K562 (cell line): ENCODE measurements at regions not wholly inside any gene's neighbourhood (a gene's known extent, or its start where the extent isn't known, plus 50 kb on each side); places are given as distances from the start of the nearest gene placed in this dataset.

Experiments
- CREB3L1 ChIP-seq: fragments of 450-650 bp; IDR thresholded peaks from 2 replicates; pipeline ENCODE4 v1.6.1; 2014; ENCODE audit warnings: low read depth, mild to moderate bottlenecking, moderate library complexity, borderline replicate concordance
- HNRNPLL ChIP-seq: fragments of 200-400 bp; formaldehyde crosslinking; IDR thresholded peaks from 2 replicates; pipeline ENCODE4 v1.6.1; 2017; ENCODE audit warnings: low read length, low read depth, mild to moderate bottlenecking; ENCODE audit not compliant: poor library complexity, severe bottlenecking
- ILF3 ChIP-seq: fragments of 450-650 bp; IDR thresholded peaks from 2 replicates; pipeline ENCODE4 v1.6.1; 2018; ENCODE audit warnings: antibody characterized with exemption, mild to moderate bottlenecking, moderate library complexity, borderline replicate concordance
- KDM4B ChIP-seq, 2 experiments: fragments of 450-650 bp in 1 of 2; sonication (generic) in 1 of 2; IDR thresholded peaks; 2 replicates each; pipeline ENCODE4 v1.6.1; 2016 to 2017; ENCODE audit warnings: borderline replicate concordance in 2 of 2, antibody characterized with exemption in 1 of 2, low read depth in 1 of 2, mild to moderate bottlenecking in 1 of 2
- MBD1 ChIP-seq: fragments of 250-450 bp; sonication (Bioruptor Pico); IDR thresholded peaks from 2 replicates; pipeline ENCODE4 v1.8.0; 2022; ENCODE audit warnings: inconsistent platforms
- MTA3 ChIP-seq: fragments of 450-650 bp; formaldehyde crosslinking; IDR thresholded peaks from 2 replicates; pipeline ENCODE4 v1.6.1; 2017; ENCODE audit warnings: mild to moderate bottlenecking, borderline replicate concordance
- ZC3H11A ChIP-seq: IDR thresholded peaks from 2 replicates; pipeline ENCODE4 v1.6.1; 2012; ENCODE audit warnings: low read depth, low read length, improper control_type of control experiment
- ZNF239 ChIP-seq: fragments of 250-450 bp; sonication (Bioruptor Pico); IDR thresholded peaks from 2 replicates; pipeline ENCODE4 v1.4.0; 2020; ENCODE audit warnings: mild to moderate bottlenecking
- TF ChIP-seq, protein P1 (sequence below): fragments of 200-600 bp; sonication (generic); IDR thresholded peaks from one replicate; pipeline ENCODE4 v1.6.1; 2012; ENCODE audit warnings: mild to moderate bottlenecking, low read depth, low read length, inconsistent platforms
- TF ChIP-seq, protein P2 (sequence below): IDR thresholded peaks from 3 replicates; pipeline ENCODE4 v1.6.1; 2011; ENCODE audit warnings: borderline replicate concordance, mild to moderate bottlenecking; ENCODE audit not compliant: insufficient read length, insufficient read depth

DNA sequence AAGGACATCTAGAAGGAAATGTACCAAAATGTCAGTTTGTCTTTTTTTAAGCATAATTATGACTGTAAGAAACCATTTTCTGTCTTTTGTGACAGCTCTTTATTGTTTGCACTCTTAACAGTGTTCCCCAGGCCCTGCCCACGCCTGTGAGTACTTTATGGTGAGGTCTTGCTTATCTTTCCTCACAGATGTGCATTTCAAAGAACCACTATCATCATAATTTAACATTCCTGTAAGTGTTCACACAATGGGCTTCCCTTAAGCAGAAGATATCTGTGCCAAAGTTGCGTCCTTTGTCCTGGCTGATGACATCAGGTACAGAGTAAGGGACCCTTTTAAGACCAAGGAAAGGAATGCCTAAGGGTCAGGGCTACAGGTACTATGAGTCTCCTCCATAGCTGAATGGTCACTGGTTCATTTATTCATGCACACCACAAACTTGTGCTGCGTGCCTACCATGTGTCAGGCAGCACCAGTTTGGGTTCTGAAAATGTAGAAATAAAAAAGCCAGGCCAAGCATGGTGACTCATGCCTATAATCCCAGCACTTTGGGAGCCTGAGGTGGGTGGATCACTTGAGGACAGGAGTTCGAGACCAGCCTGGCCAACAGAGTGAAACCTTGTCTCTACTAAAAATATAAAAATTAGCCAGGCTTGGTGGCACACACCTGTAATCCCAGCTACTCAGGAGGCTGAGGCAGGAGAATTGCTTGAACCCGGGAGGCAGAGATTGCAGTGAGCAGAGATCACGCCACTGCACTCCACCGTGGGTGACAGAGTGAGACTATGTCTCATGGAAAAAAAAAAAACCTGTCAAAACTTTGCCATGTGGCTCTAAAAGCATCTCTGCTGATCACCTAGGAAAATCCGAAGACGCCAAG is 55.4 kb upstream of the NLK start (continued):
- TF ChIP-seq, protein P1, sequence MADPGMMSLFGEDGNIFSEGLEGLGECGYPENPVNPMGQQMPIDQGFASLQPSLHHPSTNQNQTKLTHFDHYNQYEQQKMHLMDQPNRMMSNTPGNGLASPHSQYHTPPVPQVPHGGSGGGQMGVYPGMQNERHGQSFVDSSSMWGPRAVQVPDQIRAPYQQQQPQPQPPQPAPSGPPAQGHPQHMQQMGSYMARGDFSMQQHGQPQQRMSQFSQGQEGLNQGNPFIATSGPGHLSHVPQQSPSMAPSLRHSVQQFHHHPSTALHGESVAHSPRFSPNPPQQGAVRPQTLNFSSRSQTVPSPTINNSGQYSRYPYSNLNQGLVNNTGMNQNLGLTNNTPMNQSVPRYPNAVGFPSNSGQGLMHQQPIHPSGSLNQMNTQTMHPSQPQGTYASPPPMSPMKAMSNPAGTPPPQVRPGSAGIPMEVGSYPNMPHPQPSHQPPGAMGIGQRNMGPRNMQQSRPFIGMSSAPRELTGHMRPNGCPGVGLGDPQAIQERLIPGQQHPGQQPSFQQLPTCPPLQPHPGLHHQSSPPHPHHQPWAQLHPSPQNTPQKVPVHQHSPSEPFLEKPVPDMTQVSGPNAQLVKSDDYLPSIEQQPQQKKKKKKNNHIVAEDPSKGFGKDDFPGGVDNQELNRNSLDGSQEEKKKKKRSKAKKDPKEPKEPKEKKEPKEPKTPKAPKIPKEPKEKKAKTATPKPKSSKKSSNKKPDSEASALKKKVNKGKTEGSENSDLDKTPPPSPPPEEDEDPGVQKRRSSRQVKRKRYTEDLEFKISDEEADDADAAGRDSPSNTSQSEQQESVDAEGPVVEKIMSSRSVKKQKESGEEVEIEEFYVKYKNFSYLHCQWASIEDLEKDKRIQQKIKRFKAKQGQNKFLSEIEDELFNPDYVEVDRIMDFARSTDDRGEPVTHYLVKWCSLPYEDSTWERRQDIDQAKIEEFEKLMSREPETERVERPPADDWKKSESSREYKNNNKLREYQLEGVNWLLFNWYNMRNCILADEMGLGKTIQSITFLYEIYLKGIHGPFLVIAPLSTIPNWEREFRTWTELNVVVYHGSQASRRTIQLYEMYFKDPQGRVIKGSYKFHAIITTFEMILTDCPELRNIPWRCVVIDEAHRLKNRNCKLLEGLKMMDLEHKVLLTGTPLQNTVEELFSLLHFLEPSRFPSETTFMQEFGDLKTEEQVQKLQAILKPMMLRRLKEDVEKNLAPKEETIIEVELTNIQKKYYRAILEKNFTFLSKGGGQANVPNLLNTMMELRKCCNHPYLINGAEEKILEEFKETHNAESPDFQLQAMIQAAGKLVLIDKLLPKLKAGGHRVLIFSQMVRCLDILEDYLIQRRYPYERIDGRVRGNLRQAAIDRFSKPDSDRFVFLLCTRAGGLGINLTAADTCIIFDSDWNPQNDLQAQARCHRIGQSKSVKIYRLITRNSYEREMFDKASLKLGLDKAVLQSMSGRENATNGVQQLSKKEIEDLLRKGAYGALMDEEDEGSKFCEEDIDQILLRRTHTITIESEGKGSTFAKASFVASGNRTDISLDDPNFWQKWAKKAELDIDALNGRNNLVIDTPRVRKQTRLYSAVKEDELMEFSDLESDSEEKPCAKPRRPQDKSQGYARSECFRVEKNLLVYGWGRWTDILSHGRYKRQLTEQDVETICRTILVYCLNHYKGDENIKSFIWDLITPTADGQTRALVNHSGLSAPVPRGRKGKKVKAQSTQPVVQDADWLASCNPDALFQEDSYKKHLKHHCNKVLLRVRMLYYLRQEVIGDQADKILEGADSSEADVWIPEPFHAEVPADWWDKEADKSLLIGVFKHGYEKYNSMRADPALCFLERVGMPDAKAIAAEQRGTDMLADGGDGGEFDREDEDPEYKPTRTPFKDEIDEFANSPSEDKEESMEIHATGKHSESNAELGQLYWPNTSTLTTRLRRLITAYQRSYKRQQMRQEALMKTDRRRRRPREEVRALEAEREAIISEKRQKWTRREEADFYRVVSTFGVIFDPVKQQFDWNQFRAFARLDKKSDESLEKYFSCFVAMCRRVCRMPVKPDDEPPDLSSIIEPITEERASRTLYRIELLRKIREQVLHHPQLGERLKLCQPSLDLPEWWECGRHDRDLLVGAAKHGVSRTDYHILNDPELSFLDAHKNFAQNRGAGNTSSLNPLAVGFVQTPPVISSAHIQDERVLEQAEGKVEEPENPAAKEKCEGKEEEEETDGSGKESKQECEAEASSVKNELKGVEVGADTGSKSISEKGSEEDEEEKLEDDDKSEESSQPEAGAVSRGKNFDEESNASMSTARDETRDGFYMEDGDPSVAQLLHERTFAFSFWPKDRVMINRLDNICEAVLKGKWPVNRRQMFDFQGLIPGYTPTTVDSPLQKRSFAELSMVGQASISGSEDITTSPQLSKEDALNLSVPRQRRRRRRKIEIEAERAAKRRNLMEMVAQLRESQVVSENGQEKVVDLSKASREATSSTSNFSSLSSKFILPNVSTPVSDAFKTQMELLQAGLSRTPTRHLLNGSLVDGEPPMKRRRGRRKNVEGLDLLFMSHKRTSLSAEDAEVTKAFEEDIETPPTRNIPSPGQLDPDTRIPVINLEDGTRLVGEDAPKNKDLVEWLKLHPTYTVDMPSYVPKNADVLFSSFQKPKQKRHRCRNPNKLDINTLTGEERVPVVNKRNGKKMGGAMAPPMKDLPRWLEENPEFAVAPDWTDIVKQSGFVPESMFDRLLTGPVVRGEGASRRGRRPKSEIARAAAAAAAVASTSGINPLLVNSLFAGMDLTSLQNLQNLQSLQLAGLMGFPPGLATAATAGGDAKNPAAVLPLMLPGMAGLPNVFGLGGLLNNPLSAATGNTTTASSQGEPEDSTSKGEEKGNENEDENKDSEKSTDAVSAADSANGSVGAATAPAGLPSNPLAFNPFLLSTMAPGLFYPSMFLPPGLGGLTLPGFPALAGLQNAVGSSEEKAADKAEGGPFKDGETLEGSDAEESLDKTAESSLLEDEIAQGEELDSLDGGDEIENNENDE = no peak
- no peak; the same call in 1 of the 2 replicates for TF ChIP-seq ZNF239 (CRISPR knock-in tag)
- TF ChIP-seq HNRNPLL = no peak
- 0 out of 2 replicates have a peak, but pooled peaks have one; percentile 20 for TF ChIP-seq ILF3
- TF ChIP-seq CREB3L1 = no peak; the same call in 1 of the 2 replicates
- 0 out of 2 replicates have a peak, but pooled peaks have one; percentile 35 for TF ChIP-seq MBD1 (CRISPR knock-in tag)
- TF ChIP-seq MTA3 = peak; percentile 94
- TF ChIP-seq, protein P2, sequence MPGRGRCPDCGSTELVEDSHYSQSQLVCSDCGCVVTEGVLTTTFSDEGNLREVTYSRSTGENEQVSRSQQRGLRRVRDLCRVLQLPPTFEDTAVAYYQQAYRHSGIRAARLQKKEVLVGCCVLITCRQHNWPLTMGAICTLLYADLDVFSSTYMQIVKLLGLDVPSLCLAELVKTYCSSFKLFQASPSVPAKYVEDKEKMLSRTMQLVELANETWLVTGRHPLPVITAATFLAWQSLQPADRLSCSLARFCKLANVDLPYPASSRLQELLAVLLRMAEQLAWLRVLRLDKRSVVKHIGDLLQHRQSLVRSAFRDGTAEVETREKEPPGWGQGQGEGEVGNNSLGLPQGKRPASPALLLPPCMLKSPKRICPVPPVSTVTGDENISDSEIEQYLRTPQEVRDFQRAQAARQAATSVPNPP = no peak
- TF ChIP-seq KDM4B (IDR thresholded peaks at IDR 0.05; ENCODE audit: borderline replicate concordance in 2 of 2, low read depth in 1 of 2) = no peak
- no peak for TF ChIP-seq ZC3H11A
